K562 (cell line): ENCODE measurements at regions not wholly inside any gene's neighbourhood (a gene's known extent, or its start where the extent isn't known, plus 50 kb on each side); places are given as distances from the start of the nearest gene placed in this dataset.

Experiments used
- ARID1B ChIP-seq: fragments of 450-650 bp; IDR thresholded peaks from 2 replicates; pipeline ENCODE4 v1.6.1; 2016; ENCODE audit warnings: antibody characterized with exemption, mild to moderate bottlenecking, inconsistent platforms
- ATF1 ChIP-seq, 2 experiments: fragments of 450-650 bp in 1 of 2; IDR thresholded peaks; 2 replicates each; pipeline ENCODE4 v1.6.1; 2016; ENCODE audit warnings: missing compliant biosample characterization in 1 of 2, missing genetic modification characterization in 1 of 2
- CBX3 ChIP-seq, 2 experiments: IDR thresholded peaks; 1 replicate in 1 of 2; 2 replicates in 1 of 2; pipeline ENCODE4 v1.6.1; 2012; ENCODE audit warnings: inconsistent platforms in 2 of 2, low read length in 2 of 2, borderline replicate concordance in 1 of 2, control low read depth in 1 of 2
- CCNT2 ChIP-seq: IDR thresholded peaks from 2 replicates; pipeline ENCODE4 v1.6.1; 2011; ENCODE audit warnings: borderline replicate concordance, low read depth, mild to moderate bottlenecking, moderate library complexity, mixed read lengths, low read length; ENCODE audit not compliant: insufficient read length; ENCODE audit errors: extremely low read depth
- DIDO1 ChIP-seq: fragments of 450-650 bp; IDR thresholded peaks from 2 replicates; pipeline ENCODE4 v1.6.1; 2016; ENCODE audit warnings: low read depth, missing biosample characterization, missing genetic modification characterization
- E2F1 ChIP-seq: sonication (generic); formaldehyde crosslinking; IDR thresholded peaks from 2 replicates; pipeline ENCODE4 v1.8.1; 2023; ENCODE audit warnings: mild to moderate bottlenecking, missing genetic modification reagents, moderate library complexity
- EWSR1 ChIP-seq: fragments of 450-650 bp; IDR thresholded peaks from 2 replicates; pipeline ENCODE4 v1.6.1; 2018; ENCODE audit warnings: borderline replicate concordance, mild to moderate bottlenecking, low read depth, moderate library complexity; ENCODE audit not compliant: partially characterized antibody
- FOXK1 ChIP-seq: sonication (generic); formaldehyde crosslinking; IDR thresholded peaks from 2 replicates; pipeline ENCODE4 v1.8.0; 2022; ENCODE audit warnings: missing genetic modification reagents, mild to moderate bottlenecking, borderline replicate concordance
- GTF2B ChIP-seq: IDR thresholded peaks from 2 replicates; pipeline ENCODE4 v1.6.1; 2011; ENCODE audit not compliant: insufficient read length; ENCODE audit errors: extremely low read depth
- HSF4 ChIP-seq: fragments of 250-450 bp; sonication (Bioruptor Pico); IDR thresholded peaks from 2 replicates; pipeline ENCODE4 v2.1.2; 2022; ENCODE audit warnings: mild to moderate bottlenecking, moderate library complexity, borderline replicate concordance
- KAT2B ChIP-seq: IDR thresholded peaks from one replicate; pipeline ENCODE4 v1.6.1; 2012; ENCODE audit warnings: low read depth, mild to moderate bottlenecking, control low read depth, inconsistent platforms, low read length, moderate library complexity
- KLF10 ChIP-seq: fragments of 250-450 bp; sonication (Bioruptor Pico); IDR thresholded peaks from 2 replicates; pipeline ENCODE4 v1.6.1; 2021; ENCODE audit warnings: matching md5 sums
- MAFF ChIP-seq: IDR thresholded peaks from 2 replicates; pipeline ENCODE4 v1.6.1; 2012; ENCODE audit warnings: low read length, improper control_type of control experiment
- POLR3A ChIP-seq: IDR thresholded peaks from 2 replicates; pipeline ENCODE4 v1.6.1; 2011; ENCODE audit warnings: borderline replicate concordance, mild to moderate bottlenecking, moderate library complexity; ENCODE audit not compliant: insufficient read length, insufficient read depth; ENCODE audit errors: extremely low read depth
- SRSF9 ChIP-seq: fragments of 200-400 bp; formaldehyde crosslinking; IDR thresholded peaks from 2 replicates; pipeline ENCODE4 v1.6.1; 2017; ENCODE audit warnings: low read depth, low read length, borderline replicate concordance
- TFAM ChIP-seq: fragments of 250-450 bp; sonication (Bioruptor Pico); conservative IDR thresholded peaks from 2 replicates; pipeline ENCODE4 v1.5.0; 2021; ENCODE audit warnings: mild to moderate bottlenecking, moderate library complexity
- TRIM24 ChIP-seq, 2 experiments: fragments of 450-650 bp; IDR thresholded peaks; 2 replicates each; pipeline ENCODE4 v1.6.1; 2016
- YBX1 ChIP-seq: fragments of 450-650 bp; IDR thresholded peaks from 2 replicates; pipeline ENCODE4 v1.7.1; 2016; ENCODE audit warnings: mild to moderate bottlenecking
- ZBTB17 ChIP-seq: fragments of 450-650 bp; formaldehyde crosslinking; IDR thresholded peaks from 2 replicates; pipeline ENCODE4 v1.4.0; 2020; ENCODE audit warnings: mild to moderate bottlenecking
- ZFPM2 ChIP-seq: fragments of 250-450 bp; sonication (Bioruptor Pico); IDR thresholded peaks from 2 replicates; pipeline ENCODE4 v1.5.1; 2022; ENCODE audit warnings: mild to moderate bottlenecking
- ZKSCAN8 ChIP-seq: fragments of 200-800 bp; sonication (Bioruptor generic); IDR thresholded peaks from 2 replicates; pipeline ENCODE4 v1.6.1; 2016; ENCODE audit warnings: missing genetic modification characterization, missing compliant biosample characterization
- ZNF174 ChIP-seq: fragments of 250-450 bp; sonication (Bioruptor Pico); IDR thresholded peaks from 2 replicates; pipeline ENCODE4 v1.4.0; 2020; ENCODE audit warnings: mild to moderate bottlenecking
- ZNF197 ChIP-seq: fragments of 200-800 bp; sonication (Bioruptor generic); IDR thresholded peaks from 2 replicates; pipeline ENCODE4 v1.6.1; 2016; ENCODE audit warnings: low read depth, missing genetic modification characterization, missing compliant biosample characterization
- ZNF316 ChIP-seq: fragments of 450-650 bp; IDR thresholded peaks from 2 replicates; pipeline ENCODE4 v1.6.1; 2016
- ZNF444 ChIP-seq: fragments of 250-450 bp; sonication (Bioruptor Pico); IDR thresholded peaks from 2 replicates; pipeline ENCODE4 v1.4.0; 2020; ENCODE audit warnings: mild to moderate bottlenecking, moderate library complexity
- ZNF589 ChIP-seq: fragments of 200-800 bp; sonication (Bioruptor generic); IDR thresholded peaks from 2 replicates; pipeline ENCODE4 v1.6.1; 2016; ENCODE audit warnings: low read depth, missing genetic modification characterization, missing compliant biosample characterization
- TF ChIP-seq, protein P1 (sequence below): fragments of 200-400 bp; formaldehyde crosslinking; IDR thresholded peaks from 2 replicates; pipeline ENCODE4 v1.6.1; 2017; ENCODE audit warnings: mild to moderate bottlenecking, low read depth, low read length, moderate library complexity

DNA sequence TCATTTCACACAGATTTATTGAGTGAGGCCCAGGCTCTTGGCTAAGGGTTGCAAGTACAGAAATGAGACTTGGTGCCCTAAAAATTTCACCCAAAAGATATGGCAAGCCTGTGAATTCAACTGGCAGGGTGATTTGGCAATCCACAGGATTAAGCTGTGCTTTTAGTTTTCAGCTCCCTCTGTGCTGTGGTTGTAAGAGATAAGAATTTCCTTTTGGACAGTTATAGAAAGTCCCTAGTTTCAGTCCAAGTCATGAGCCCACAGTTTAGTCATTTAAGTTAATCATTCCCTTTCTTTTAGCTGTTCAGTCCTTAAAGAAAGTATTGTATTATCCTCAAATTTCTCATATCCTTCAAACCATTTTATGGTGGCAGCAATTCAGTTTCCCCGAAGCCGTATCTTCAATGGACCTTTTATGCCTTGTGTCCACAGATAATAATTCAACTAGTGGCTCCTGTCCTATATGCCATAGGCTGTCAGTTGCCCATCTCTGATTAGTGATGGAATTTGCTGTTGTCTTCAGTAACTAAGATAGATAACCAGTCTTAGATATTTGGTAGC is 73.4 kb upstream of the NAMPT start (continued):
- TF ChIP-seq ZNF444 (CRISPR knock-in tag) (no peak), ZNF316 (peak; percentile 7; the same call in 1 of the 2 replicates), ATF1 (CRISPR knock-in tag; IDR thresholded peaks at IDR 0.05) (no peak), ATF1 (tag; IDR thresholded peaks at IDR 0.05) (0 out of 2 replicates have a peak, but pooled peaks have one; percentile 16), DIDO1 (tag) (no peak), TFAM (CRISPR knock-in tag) (no peak), TRIM24 (IDR thresholded peaks at IDR 0.05) (peak; percentile 27 to 73; a peak in 2 of 4 replicates), ZBTB17 (peak; percentile 57; the same call in 1 of the 2 replicates), KAT2B (no peak), E2F1 (CRISPR knock-in tag) (no peak), YBX1 (no peak), HSF4 (no peak), ZNF174 (CRISPR knock-in tag) (no peak), ZFPM2 (CRISPR knock-in tag) (no peak), CCNT2 (no peak), EWSR1 (no peak), POLR3A (no peak), ZNF589 (peak; percentile 85; the same call in 1 of the 2 replicates), MAFF (0 out of 2 replicates have a peak, but pooled peaks have one; percentile 35), FOXK1 (CRISPR knock-in tag) (no peak), KLF10 (CRISPR knock-in tag) (no peak), CBX3 (IDR thresholded peaks at IDR 0.05; ENCODE audit: borderline replicate concordance in 1 of 2, low read length in 2 of 2) (peak in 1 of 2 experiments; percentile 89; a peak in 2 of 3 replicates), SRSF9 (no peak), GTF2B (no peak), ZNF197 (0 out of 2 replicates have a peak, but pooled peaks have one; percentile 59), ARID1B (peak; percentile 89), ZKSCAN8 (CRISPR knock-in tag) (no peak)
- TF ChIP-seq, protein P1, sequence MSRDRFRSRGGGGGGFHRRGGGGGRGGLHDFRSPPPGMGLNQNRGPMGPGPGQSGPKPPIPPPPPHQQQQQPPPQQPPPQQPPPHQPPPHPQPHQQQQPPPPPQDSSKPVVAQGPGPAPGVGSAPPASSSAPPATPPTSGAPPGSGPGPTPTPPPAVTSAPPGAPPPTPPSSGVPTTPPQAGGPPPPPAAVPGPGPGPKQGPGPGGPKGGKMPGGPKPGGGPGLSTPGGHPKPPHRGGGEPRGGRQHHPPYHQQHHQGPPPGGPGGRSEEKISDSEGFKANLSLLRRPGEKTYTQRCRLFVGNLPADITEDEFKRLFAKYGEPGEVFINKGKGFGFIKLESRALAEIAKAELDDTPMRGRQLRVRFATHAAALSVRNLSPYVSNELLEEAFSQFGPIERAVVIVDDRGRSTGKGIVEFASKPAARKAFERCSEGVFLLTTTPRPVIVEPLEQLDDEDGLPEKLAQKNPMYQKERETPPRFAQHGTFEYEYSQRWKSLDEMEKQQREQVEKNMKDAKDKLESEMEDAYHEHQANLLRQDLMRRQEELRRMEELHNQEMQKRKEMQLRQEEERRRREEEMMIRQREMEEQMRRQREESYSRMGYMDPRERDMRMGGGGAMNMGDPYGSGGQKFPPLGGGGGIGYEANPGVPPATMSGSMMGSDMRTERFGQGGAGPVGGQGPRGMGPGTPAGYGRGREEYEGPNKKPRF = no peak
